SK-N-SH (cell line): ENCODE measurements at regions not wholly inside any gene's neighbourhood (a gene's known extent, or its start where the extent isn't known, plus 50 kb on each side); places are given as distances from the start of the nearest gene placed in this dataset.

Source experiments
- CTCF ChIA-PET: fragments of 300-600, 350-600 bp; formaldehyde crosslinking; extraction: SDS; loops from one replicate; lab custom pipeline; 2021; lab: Yijun Ruan, JAX
- POLR2A ChIA-PET: fragments of 350-600 bp; sonication (Branson Sonifier 250); formaldehyde crosslinking; extraction: SDS; loops from one replicate; lab custom pipeline; 2020; ENCODE audit warnings: antibody characterized with exemption, inconsistent platforms; lab: Yijun Ruan, JAX
- DNase-seq: peaks from one replicate; pipeline ENCODE4 v3.0.0; 2012
- H2AFZ ChIP-seq: fragments of 200-600 bp; sonication (generic); 2 replicates; pipeline ENCODE4 v1.8.1; 2016; ENCODE audit warnings: antibody characterized with exemption, mild to moderate bottlenecking, low read depth
- H3F3A ChIP-seq: fragments of 200-600 bp; sonication (generic); replicated peaks from 2 replicates; pipeline ENCODE3; 2016; ENCODE audit warnings: antibody characterized with exemption, mild to moderate bottlenecking; ENCODE audit not compliant: insufficient read depth
- H3K27ac ChIP-seq, 2 experiments: fragments of 200-500 bp in 1 of 2; fragments of 200-600 bp in 1 of 2; sonication (Bioruptor generic) in 1 of 2; sonication (generic), shearing (Covaris generic) in 1 of 2; 2 replicates each; pipeline versions ENCODE4 v1.5.1 to v1.6.1; 2014 to 2016; ENCODE audit warnings: low read depth in 2 of 2, inconsistent platforms in 1 of 2, low read length in 1 of 2, mild to moderate bottlenecking in 1 of 2, mixed read lengths in 1 of 2
- H3K27me3 ChIP-seq: fragments of 200-600 bp; sonication (generic), shearing (Covaris generic); 2 replicates; pipeline ENCODE4 v1.6.1; 2016; ENCODE audit warnings: mixed run types; ENCODE audit not compliant: insufficient read depth
- H3K36me3 ChIP-seq, 2 experiments: fragments of 200-500 bp in 1 of 2; fragments of 200-600 bp in 1 of 2; sonication (Bioruptor generic) in 1 of 2; sonication (generic) in 1 of 2; replicated peaks in 1 of 2; 2 replicates each; pipeline versions ENCODE3 to v1.5.1; 2014 to 2016; ENCODE audit warnings: low read length in 1 of 2, mild to moderate bottlenecking in 1 of 2; ENCODE audit not compliant: insufficient read depth in 2 of 2, control insufficient read depth in 1 of 2
- H3K4me1 ChIP-seq, 2 experiments: fragments of 200-500 bp in 1 of 2; fragments of 200-600 bp in 1 of 2; sonication (Bioruptor generic) in 1 of 2; sonication (generic), shearing (Covaris generic) in 1 of 2; 2 replicates each; pipeline versions ENCODE4 v1.5.1 to v1.6.1; 2014 to 2016; ENCODE audit warnings: low read depth in 1 of 2, low read length in 1 of 2, mixed run types in 1 of 2; ENCODE audit not compliant: insufficient read depth in 2 of 2, control insufficient read depth in 1 of 2
- H3K4me2 ChIP-seq: fragments of 200-600 bp; sonication (generic), shearing (Covaris generic); 2 replicates; pipeline ENCODE4 v1.6.1; 2017; ENCODE audit warnings: mixed run types
- H3K4me3 ChIP-seq, 2 experiments: fragments of 200-500 bp in 1 of 2; fragments of 200-600 bp in 1 of 2; sonication (Bioruptor generic) in 1 of 2; sonication (generic), shearing (Covaris generic) in 1 of 2; 2 replicates each; pipeline versions ENCODE4 v1.5.1 to v1.8.1; 2014 to 2016; ENCODE audit warnings: low read depth in 2 of 2, inconsistent platforms in 1 of 2, low read length in 1 of 2, mild to moderate bottlenecking in 1 of 2, mixed read lengths in 1 of 2, moderate library complexity in 1 of 2
- H3K79me2 ChIP-seq: fragments of 200-600 bp; sonication (generic); 2 replicates; pipeline ENCODE4 v1.8.1; 2017; ENCODE audit warnings: mild to moderate bottlenecking; ENCODE audit not compliant: insufficient read depth
- H3K9ac ChIP-seq: fragments of 200-600 bp; sonication (generic); 2 replicates; pipeline ENCODE4 v1.6.1; 2017; ENCODE audit warnings: mixed run types
- H3K9me2 ChIP-seq: fragments of 200-600 bp; sonication (generic); 2 replicates; pipeline ENCODE4 v1.6.1; 2017; ENCODE audit warnings: mixed run types
- H3K9me3 ChIP-seq: fragments of 200-600 bp; sonication (generic); 2 replicates; pipeline ENCODE4 v1.6.1; 2017; ENCODE audit warnings: mixed run types, mild to moderate bottlenecking, moderate library complexity
- H4K20me1 ChIP-seq: fragments of 200-600 bp; sonication (generic); 2 replicates; pipeline ENCODE4 v1.6.1; 2017; ENCODE audit warnings: mild to moderate bottlenecking, mixed run types; ENCODE audit not compliant: insufficient read depth
- ELF1 ChIP-seq: IDR thresholded peaks from 2 replicates; pipeline ENCODE4 v1.4.0; 2012
- EZH2phosphoT487 ChIP-seq: fragments of 200-600 bp; sonication (generic); IDR thresholded peaks from 2 replicates; pipeline ENCODE4 v1.6.1; 2017; ENCODE audit warnings: low read depth, mixed run types, mild to moderate bottlenecking, antibody characterized with exemption, moderate library complexity, borderline replicate concordance
- FOXM1 ChIP-seq: IDR thresholded peaks from 2 replicates; pipeline ENCODE4 v1.4.0; 2012; ENCODE audit warnings: low read depth, mild to moderate bottlenecking
- GATA2 ChIP-seq: sonication (generic); formaldehyde crosslinking; IDR thresholded peaks from 2 replicates; pipeline ENCODE4 v1.5.0; 2020; ENCODE audit warnings: mild to moderate bottlenecking, missing genetic modification reagents
- JUND ChIP-seq: IDR thresholded peaks from 2 replicates; pipeline ENCODE4 v1.4.0; 2012
- MAX ChIP-seq: IDR thresholded peaks from 2 replicates; pipeline ENCODE4 v1.4.0; 2012; ENCODE audit warnings: low read depth
- MEF2A ChIP-seq: IDR thresholded peaks from 2 replicates; pipeline ENCODE4 v1.4.0; 2012; ENCODE audit warnings: low read depth, borderline replicate concordance
- MXI1 ChIP-seq: IDR thresholded peaks from 2 replicates; pipeline ENCODE4 v1.6.1; 2012; ENCODE audit warnings: mild to moderate bottlenecking, low read depth, low read length, improper control_type of control experiment
- NFIC ChIP-seq: IDR thresholded peaks from 2 replicates; pipeline ENCODE4 v1.4.0; 2012; ENCODE audit warnings: borderline replicate concordance
- PBX3 ChIP-seq: IDR thresholded peaks from 2 replicates; pipeline ENCODE4; 2012
- RAD21 ChIP-seq: IDR thresholded peaks from 2 replicates; pipeline ENCODE4 v1.6.1; 2012; ENCODE audit warnings: mild to moderate bottlenecking, low read length
- RFX5 ChIP-seq: IDR thresholded peaks from 2 replicates; pipeline ENCODE4 v1.6.1; 2012; ENCODE audit warnings: mild to moderate bottlenecking, improper control_type of control experiment, low read length
- RXRA ChIP-seq: IDR thresholded peaks from 2 replicates; pipeline ENCODE4 v1.4.0; 2012; ENCODE audit warnings: low read depth, mild to moderate bottlenecking, borderline replicate concordance
- SIN3A ChIP-seq: IDR thresholded peaks from 2 replicates; pipeline ENCODE4 v1.6.1; 2012; ENCODE audit warnings: low read depth, mild to moderate bottlenecking, low read length, moderate library complexity, borderline replicate concordance
- USF1 ChIP-seq: IDR thresholded peaks from 2 replicates; pipeline ENCODE4 v1.4.0; 2012; ENCODE audit warnings: low read depth, borderline replicate concordance
- YY1 ChIP-seq: IDR thresholded peaks from 2 replicates; pipeline ENCODE4 v1.4.0; 2012; ENCODE audit warnings: low read depth, mild to moderate bottlenecking
- ZBTB33 ChIP-seq: IDR thresholded peaks from 2 replicates; pipeline ENCODE4 v1.4.0; 2012; ENCODE audit warnings: low read depth, borderline replicate concordance
- WGBS: methylation state at CpG from one replicate; pipeline ENCODE4 v1.1.6; 2017; ENCODE audit warnings: low lambda C conversion rate; 5-methylcytosine and 5-hydroxymethylcytosine counted together

- no peaks in the 10 kb centered on the region for H3K79me2 ChIP-seq
- H2AFZ ChIP-seq = no peak overlapping the region
- no peaks in the 10 kb centered on the region for H3K9me3 ChIP-seq
- no peak overlapping the region for H3K27ac ChIP-seq
- 75% methylated on average over 41 of the region's 48 CpGs for WGBS
- no peaks in the 10 kb centered on the region for H3K4me1 ChIP-seq
- no peak overlapping the region for H3K4me3 ChIP-seq
- no peaks in the 10 kb centered on the region for H3K9me2 ChIP-seq
- ChIA-PET POLR2A (no interaction called here), CTCF (no interaction called here)
- DNase-seq = no peak
- H3K36me3 ChIP-seq = no peaks in the 10 kb centered on the region
- H3K9ac ChIP-seq = no peak overlapping the region
- TF ChIP-seq MEF2A = no peak
- TF ChIP-seq MAX = no peak
- no peak for TF ChIP-seq RFX5
- TF ChIP-seq JUND = no peak
- no peak for TF ChIP-seq FOXM1
- TF ChIP-seq ZBTB33 = no peak
- no peak for TF ChIP-seq MXI1
- no peak for TF ChIP-seq GATA2 (CRISPR knock-in tag)
- no peak for TF ChIP-seq RAD21
- TF ChIP-seq ELF1 = no peak
- TF ChIP-seq RXRA = no peak
- no peak for TF ChIP-seq SIN3A
- TF ChIP-seq NFIC = no peak
- no peak for TF ChIP-seq PBX3
- TF ChIP-seq YY1 = no peak
- no peak for TF ChIP-seq USF1
- no peak for TF ChIP-seq EZH2phosphoT487
- H3K4me2 ChIP-seq = no peak overlapping the region
- no peaks in the 10 kb centered on the region for H4K20me1 ChIP-seq
- H3F3A ChIP-seq = no peaks in the 10 kb centered on the region
- H3K27me3 ChIP-seq = no peaks in the 10 kb centered on the region
Measured at GRCh38 chr7:428927-429827, 90.5 kb downstream of the PDGFA start.
